ENCODE measurements at regions not wholly inside any gene's neighbourhood (a gene's known extent, or its start where the extent isn't known, plus 50 kb on each side); places are given as distances from the start of the nearest gene placed in this dataset.

DNA sequence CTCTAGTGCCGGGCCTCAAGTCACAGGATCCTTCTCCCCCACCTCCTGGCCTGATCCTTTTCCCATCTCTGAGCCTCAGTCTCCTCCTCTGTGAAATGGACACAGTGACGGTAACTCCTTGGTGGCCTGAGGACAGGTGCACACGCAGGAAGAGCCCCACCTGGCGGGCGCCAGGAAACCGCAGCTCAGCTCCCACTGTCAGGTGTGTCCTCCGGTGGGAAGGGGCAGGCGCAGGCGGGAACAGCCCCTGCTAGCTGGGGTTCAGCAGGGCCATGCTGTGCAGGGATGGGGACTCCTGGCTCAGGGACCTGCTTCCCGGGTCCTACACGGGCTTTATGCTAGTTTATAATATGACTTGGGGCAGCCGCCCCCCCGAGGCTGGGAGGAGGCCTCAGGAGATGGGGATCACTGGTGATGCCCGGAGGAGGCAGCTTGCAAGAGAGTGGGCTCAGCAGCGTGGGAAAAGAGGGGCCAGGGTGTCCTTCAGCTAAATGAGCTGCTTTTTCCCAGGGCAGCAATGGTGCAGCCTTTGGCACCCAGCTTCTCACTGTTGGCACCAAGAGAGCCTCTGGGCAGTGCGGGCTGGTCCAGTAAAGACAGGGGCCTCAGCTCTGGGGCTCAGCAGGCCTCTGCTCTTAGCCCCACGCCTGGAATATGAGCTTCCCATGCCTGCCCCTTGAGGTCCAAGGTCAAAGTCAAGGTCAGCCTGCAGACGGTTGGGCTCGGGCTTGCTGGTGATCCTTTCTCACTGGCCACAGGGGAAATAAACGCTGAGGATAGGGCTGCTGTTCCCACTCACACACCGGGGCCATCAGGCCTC, 68.0 kb upstream of the FAM20C start:
- no peak for DNase-seq

DNA sequence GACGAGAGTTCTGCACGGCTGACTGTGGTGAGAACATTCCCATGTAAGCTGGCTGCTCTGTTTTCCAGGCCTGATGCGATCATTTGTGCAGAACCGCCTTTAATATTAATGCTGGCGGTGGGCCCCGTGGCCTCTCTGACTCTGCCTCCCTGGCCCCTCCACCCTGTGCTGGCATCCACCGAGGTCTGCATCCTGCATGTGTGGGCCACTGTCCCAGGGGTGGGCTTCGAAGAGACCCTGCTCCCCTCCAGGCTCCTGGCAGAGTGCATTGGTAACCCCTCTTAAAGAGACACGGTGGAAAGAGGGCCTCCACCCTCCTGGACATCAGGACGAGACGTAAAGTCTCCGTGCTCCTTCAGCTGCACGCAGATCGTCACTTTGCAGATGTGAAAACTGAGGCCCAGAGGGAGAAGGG, 67.3 kb upstream of the FAM20C start:
- DNase-seq: no peak

DNA sequence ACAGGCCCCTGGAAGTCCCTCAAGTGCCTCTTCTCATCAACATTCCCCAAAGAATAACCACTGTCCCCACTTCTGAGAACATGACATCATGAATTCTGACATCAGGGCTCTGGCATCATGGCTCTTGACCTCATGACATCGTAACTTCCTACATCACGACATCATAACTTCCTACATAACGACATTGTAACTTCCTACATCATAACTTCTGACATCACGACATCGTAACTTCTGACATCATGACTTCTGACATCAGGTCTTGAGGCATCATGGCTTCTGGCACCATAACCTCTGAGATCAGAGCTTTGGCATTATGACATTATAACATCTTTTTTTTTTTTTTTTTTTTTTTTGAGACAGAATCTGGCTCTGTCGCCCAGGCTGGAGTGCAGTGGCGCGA, 66.7 kb upstream of the FAM20C start:
- DNase-seq: no peak

DNA sequence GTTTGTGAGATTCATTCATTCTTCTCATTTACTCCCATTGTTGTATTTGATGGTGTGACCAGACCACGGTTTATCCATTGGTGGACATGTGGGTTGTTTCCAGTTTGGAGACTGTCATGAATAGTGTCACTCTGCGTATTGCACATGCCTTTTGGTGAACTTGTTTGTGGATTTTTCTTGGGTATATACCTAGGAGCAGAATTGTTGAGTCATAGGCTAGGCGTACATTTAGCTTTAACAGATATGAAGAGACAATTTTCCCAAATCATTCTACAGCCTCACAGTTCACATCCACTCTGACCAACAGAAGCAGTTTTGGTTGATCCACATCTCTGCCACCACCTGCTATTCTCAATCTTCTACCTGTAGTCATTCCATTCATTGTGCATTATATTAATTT, 66.0 kb upstream of the FAM20C start:
- no peak for DNase-seq

DNA sequence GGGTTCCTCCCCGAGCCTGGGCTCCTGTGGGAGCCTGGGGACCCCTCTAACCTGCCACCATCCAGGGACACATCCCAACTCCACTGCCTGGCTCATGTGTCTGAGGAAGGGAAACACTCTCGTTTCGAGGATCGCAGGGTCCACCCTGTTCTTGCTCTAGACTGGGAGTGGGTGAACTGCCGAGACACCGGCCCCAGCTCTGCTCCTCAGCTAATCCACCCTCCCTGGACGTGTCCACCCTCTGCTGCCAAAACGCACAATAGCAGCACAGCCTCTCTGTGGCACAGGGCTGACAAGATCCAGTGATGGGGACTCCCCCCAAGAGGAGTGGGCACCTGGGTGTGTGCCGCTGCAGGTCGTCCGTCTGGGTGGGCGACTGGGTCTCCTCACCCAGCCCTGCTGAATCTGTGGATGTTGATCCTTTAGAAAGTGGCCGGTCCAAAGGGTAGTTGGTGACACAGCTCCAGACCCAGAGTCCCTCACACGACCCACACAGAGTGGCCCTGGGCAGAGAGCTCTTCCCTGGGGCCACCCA, 65.2 kb upstream of the FAM20C start:
- no peak for DNase-seq

DNA sequence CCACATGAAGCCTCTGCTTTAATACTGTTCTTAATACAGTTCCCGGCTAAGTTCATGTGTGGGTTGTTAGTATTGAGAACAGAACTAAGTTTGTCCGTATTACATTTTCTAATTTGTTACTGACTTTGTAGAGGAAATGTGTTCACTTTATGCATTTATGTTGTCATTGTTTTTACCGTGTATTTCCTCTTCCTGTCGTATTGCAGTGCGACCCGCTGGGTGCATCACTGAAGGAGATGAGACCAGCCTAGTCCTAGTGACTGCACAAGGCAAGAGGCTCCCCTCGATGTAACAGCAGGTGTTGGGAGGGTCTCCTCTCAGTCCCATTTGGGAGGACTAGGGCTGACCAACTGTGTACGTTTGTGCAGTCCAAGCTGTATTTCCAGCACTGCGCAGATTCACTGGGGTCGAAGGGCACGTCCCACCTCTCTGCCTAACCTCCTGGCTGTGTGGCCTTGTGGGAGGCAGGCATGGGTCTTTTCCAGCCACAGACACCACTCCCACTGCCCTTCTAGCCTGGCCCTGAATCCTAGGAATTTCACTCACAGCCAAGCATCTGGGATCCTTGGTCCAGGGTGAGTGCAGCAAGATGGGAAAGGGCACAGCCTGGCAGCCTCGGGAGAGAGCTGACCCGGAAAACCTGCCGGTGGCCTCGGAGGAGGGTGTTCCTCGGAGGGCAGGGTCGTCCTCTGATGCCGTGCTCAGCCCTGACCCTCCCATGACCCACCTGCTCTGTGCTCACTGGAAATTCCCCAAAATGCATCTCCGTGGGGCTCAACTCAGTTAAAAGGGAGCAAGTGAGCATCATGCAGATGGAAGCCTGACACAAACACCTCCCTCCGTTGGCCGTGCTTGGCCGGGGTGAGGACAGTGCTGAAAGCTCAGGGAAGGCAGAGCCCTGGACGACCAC, 63.9 kb upstream of the FAM20C start:
- DNase-seq: no peak

DNA sequence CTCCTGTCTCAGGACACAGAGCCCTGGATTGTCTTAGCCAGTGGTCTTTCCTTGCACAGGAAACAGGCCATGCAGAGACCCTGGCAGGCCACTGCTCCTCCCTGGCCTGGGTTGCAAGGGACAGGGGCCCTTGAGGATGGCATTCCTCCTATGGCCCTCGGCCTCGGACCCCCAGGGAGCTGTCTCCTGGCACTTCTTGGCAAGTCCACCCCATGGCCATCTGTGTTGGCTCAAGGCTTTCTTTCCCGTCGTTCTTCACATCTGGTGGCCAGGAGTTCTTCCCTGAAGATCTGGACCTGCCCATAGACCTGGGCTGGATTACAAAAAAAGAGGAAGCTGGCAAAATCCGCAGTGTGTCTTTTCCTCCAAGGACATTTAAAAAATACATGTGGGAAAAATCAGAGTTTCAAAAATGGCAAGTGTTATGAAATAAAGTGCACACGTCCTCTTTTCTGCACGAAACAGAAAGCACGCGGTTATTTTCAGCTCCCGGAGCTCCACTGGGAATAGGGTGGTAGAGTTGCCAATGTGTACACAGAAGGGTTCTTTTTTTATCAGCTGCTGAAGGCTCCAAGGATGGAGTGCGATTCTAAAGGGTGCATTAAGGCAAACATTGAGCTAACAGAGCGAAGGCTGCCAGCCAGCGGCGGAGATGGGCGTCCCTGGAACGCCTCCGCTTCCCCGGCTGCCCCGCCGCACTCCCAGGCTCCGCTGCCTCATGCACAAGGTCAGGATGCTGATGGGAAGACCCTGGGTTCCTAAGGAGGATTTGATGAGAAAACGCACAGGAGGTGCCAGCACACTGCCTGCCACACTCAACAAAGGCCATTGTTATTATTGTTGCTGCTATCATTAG, 62.8 kb upstream of the FAM20C start:
- DNase-seq: no peak

DNA sequence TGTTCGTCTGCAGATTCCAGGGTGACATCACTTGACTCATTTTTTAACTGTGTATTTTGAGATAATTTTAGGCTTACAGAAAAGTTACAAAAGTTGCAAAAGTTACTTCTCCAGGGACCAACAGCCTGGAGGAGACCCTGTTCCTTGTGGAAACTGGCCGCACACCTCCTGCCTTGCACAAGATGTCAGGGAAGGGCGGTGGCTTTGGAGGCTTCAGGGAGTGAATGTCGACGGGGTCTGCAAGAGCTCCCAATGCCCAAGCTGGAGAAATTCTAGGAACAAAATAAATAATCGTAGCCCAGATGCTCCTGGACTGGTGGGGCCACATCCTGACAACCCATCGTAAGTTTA, 62.2 kb upstream of the FAM20C start:
- DNase-seq: no peak

DNA sequence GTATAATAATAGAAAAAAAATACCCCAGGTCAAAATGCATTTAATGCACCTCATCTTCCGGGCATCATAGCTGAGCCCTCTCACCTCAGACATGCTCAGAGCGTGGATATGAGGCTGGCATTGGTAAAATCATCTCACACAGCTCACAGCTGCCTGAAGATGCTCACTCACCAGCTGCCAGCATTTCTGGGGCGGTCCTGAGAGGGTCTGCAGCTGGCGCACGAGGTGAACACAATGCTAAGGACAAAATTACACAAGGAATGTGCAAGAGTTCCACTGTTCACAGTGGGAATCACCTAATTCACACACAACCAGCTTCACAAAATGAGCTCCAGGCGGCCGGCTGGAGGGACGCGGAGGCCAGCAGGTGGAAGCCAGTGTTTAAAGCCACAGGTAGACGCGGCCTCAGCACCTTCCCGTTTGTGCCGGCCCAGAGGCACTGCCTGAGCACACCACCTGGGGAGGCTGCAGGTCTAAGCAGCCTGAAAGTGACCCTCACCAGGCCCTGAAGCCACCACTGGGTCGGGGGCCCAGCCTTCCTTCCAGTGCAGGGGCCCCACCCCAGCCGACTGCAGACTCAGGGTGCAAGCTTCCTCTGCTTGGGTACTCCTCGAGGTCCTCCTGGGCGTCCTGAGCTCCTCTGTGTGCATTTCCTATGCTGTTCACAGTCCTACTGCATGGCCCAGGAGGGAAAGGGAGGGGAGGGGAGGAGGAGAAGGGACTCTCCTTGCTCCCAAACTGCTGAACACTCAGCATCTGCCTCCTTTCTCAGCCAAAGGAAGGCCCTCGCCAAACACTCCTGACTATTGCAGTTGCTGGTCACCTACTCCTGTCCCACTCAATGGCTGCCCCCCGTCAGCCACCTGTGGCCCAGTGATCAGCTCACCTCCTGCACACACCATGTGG, 61.2 kb upstream of the FAM20C start:
- no peak for DNase-seq

DNA sequence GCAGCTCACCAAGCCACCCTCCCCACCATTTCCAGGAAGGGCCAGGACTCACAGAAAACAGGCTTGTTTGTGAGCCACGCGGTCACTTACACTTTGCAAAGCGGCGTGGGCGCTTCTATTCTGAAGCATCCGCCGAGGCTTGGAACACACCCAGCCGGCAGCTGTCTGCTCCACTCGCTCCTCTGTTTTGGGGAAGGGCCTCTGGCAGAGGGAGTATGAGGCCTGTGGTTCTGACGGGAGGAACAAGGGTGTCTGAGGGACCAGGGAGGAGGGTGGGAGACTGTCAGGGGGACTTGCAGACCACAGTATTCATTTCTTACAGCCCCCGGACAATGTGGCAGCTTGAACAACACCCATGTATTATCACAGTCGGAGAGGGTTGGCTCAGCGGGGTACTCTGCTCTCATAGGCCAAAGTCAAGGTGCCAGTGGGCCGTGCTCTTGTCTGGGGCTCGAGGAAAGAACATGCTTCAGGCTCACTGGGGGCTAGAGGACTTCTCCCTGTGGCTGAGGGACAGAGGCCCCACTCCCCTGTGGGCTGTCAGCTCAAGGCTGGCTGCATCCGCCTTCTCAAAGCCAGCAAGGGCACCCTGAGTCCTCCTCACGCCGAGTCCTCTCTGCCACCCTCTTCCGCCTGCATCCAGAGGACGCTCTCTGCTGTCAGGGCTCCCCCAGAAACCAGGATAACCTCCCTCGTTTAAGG, 60.4 kb upstream of the FAM20C start:
- DNase-seq: no peak

DNA sequence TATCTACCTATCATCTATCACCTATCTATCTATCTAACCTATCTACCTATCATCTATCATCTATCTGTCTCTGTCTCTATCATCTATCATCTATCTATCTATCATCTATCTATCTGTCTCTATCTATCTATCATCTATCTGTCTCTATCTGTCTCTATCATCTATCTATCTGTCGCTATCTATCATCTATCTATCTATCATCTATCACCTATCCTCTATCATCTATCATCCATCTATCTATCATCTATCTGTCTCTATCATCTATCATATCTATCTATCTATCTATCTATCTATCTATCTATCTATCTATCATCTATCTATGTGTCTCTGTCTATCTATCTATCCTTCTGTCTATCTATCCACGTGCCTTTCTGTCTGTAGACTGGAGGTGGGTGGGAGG, 59.5 kb upstream of the FAM20C start:
- no peak for DNase-seq

DNA sequence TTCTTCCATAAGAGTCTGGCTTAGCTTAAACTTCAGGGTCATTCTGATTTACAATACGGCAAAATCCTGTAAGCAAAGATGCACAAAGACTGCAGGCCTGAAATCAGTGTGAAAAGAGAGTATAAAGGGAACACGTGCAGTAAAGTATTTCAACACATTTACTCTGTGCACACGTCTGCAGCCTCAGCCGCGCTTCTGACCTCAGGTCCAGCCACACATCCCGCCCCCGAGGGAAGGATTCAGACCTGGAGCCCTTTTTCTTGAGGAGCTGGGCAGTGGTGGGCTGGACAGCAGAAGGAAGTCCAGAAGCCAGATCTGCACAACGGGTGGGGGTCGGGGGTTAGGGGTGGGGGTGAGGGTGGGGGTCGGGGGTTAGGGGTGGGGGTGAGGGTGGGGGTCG, 58.9 kb upstream of the FAM20C start:
- no peak for DNase-seq

DNA sequence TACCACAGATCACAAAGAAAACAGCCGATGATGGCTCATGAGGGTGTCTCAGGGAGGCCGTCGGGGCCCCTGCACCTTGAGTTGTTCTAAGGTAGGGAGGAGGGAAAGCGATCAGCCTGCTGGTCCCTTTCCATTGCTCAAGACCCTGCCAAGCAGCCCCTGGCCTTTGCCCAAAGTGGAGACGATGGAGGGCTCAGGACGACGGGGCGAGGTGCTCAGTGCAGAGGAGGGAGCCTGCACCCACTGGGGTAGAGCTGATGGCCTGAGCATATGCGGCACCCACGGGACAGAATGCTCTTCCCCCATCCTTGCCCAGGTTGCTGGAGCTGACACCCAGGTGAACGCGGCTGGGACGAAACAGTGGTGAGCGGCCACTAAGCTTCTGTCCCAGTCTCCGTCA, 58.3 kb upstream of the FAM20C start:
- no peak for DNase-seq

DNA sequence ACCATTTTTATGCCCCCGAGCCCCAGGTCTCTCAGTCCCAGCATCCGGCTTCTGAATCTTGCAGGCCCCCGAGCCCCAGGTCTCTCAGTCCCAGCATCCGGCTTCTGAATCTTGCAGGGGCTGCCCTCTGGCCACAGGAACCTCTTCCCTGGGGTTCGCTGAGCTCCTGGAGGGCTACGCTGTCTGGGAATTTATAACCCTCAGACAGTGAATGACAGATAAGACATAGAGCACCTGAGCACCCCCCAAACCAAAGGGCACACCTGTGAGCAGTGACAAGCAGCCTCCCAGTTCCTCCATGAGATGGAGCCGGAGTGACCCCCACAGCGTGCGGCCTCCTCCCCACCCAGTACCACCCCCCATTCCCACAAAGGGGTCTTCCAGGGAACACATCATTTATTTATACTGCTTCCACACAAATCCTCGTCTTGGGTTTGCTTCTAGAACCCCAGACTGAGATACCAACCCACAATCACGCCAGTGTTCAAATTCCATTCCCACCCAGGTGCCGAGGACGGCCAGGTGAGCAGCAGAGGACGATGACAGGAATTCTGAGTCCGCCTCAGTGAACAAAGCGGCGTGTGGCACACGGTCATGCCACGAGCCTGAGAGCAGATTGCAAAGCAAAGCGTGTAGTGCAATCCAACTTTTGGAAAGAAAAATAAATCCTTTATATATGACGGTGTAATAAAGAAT, 57.7 kb upstream of the FAM20C start:
- no peak for DNase-seq

DNA sequence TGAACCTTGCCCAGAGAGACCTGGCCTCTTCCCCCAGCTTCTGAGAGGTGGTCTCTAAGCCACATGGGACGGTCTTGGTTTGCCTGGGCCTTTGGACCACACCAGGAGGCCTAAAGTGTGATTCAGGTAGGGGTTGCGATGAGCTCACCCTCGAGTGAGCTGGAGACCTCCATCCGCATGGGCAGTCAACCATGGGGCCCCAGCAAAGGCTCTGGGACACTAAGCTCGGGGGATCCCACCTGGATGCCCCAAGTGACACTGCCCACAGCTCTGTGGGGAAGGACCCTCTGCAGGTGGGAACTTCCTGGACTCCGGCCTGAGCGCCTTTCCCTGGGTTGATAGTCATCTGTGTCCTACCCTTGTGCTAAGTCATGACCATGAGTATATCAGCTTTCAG, 57.1 kb upstream of the FAM20C start:
- no peak for DNase-seq

DNA sequence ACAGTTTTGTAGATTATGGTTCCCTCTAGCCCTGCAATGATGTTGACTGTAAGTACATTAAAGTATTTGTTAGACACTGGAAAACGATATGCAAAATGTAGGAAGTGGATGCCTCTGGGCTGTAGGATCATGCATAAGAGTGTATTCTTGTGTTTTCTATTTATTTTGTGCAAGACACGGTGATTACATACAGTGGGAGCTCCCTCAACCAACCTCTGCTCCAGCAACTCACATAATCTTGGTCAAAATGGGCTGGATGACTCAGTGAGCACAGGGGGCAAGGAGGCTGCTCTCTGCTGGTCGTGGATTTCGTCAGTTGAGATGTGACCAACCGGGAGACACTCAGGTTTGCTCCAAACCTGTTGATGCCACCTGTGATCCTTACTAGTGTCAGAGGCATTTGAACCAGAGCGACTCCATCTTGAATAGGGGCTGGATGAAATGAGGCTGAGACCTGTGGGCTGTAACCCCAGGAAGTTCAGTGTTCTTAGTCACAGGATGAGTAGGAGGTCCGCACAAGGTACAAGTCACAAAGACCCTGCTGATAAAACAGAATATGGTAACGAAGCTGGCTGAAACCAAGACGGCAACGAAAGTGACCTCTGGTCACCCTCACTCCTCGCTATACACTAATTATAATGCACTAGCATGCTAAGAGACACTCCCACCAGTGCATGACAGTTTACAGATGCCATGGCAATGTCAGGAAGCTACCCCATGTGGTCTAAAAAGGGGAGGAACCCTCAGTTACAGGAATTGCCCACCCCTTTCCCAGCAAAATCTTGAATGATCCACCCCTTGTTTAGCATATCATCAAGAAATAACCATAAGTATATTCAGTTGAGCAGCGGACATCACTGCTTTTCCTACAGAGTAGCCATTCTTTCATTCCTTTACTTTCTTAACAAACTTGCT, 56.4 kb upstream of the FAM20C start:
- no peak for DNase-seq

DNA sequence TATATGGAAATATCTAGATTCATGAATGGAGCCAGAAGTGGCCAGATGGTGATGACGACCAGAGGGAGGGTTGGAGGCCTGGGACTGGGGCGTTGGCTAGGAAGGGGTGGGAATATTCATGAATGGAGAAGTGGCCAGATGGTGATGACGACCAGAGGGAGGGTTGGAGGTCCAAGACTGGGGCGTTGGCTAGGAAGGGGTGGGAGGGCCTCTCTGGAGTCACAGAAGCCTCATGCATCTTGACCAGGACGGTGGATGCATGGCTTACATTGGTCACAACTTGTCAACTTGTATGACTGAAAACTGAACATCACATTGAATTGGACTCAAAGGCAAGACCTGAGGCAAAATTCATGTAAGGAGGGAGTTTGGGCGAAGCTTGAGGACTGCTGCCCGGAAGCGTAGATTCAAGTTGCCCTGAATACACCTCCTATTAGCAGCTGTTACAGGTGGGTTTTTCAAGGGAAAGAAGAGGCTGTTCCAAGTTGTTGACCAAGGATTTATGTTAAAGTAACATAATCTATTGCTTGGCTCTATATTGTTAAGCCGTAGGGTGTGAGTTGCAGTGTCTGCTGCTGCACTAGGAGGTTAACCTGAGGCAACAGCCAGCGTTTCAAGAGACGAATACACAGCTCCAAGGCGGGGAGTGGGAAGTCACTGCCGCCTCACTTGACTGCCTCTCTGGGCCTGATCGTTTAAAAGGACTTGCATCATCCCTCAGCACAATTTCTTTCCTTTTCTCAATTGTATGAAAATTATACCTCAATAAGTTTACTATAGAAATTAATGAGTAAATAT, 55.1 kb upstream of the FAM20C start:
- no peak for DNase-seq

DNA sequence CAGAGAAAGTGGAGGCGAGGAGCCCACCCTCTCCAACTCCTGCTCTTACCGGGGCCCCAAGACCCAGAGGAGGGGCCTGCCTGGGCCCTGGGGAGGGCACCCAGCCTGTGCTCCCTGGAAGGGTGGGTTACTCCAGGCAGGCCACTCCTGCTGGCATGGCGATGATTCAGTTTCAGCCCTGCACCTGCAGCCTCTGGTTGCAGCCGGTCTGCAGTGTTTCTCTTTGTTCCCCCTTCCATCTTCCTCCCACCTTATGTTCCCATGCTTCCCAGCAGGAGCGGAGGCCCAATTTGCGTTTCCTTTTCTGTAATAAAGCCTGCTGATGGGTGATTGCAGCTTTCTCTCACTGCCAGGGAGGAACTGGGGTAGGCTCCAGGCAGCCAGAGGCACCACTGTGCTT, 53.2 kb upstream of the FAM20C start:
- DNase-seq: no peak

All from HCEC 1CT (cell line).